ENCODE measurements at regions not wholly inside any gene's neighbourhood (a gene's known extent, or its start where the extent isn't known, plus 50 kb on each side); places are given as distances from the start of the nearest gene placed in this dataset.

DNA sequence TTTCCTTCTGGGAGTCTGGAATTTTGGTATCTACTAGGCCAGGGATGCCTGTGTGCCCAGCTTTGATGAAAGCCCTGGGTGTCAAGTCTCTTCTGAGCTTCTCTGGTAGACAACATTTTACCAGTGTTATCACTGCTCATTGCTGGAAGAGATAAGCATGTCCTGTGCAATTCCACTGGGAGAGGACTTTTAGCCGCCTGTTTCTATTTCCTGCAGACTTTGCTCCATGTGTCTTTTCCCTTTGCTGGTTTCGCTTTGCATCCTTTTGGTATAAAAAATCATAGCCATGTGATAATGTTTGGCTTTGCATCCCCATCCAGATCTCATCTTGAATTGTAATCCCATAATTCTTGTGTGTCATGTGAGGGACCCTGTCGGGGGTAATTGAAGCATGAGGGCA, 163.2 kb downstream of the SLC28A3 start:
- no peak for DNase-seq (ENCODE audit: low spot score)

DNA sequence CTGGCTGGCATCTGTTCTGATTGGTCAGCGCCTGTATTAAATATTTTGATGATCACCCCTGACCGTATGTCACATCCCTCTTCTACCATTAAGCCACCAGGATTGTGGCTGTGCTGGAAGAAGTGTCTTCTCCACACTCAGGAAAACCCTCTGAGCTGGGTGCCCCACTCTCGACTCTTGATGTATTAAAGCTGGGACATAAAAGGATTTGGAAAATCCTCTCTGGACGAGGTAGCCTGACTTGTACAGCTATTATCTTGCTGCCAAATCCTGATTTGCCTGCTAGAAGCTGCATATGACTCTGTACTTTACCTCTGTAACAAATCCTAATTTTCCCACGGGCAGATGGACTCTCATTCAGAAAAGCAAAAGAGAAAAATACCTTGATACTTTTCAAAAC, 161.0 kb downstream of the SLC28A3 start:
- no peak for DNase-seq (ENCODE audit: low spot score)

DNA sequence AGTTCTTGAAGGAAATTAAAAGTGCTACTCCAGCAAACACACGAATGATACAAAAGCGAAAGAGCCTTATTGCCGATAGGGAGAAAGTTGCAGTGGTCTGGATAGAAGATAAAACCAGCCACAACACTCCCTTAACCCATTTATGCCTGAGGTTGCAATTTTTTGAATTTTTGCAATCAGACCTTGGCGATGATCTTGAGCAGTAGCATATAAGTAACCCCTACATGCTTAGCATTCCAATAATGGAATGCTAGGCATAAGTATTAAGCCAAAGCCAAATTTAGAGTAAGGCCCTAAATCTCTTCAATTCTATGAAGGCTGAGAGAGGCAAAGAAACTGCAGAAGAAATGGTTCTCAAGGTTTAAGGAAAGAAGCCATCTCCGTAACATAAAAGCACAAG, 153.5 kb downstream of the SLC28A3 start:
- DNase-seq (ENCODE audit: low spot score) = no peak

DNA sequence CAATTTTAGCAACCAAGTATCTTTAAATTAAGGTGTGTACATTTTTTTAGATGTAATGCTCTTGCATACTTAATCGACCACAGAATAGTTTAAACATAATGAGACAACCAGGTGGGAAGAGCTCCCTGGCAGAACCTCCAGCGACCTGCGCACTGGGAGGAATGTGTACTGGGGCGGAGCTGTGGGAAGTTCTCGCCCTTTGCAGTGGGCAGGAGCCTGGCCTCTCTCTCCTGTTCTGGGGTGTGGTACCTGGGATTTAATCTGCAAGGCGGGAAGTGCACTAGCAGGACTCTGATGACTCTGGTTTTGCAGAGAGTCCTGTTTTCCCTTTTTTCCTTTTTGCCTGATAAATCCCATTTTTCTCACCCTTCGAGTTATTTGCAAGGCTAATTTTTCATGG, 150.7 kb downstream of the SLC28A3 start:
- DNase-seq (ENCODE audit: low spot score) = no peak

DNA sequence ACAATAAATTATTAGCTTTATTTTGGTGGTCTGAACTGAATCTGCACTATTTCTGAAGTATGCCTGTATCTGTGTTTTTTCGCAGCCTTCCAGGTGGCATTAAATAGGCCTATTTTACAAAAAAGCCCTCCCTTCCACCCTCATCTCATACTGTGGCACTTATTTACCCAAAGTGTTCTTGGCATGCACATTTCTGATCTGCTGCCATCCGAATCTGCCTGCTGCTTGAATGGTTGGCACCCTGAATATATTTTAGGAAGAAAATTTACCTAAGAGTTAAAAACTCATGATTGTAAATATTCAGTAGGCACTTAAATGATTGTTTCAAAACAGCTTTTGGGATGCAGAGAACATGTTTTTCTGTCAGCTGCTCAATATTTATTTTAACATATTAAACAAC, 150.1 kb downstream of the SLC28A3 start:
- DNase-seq (ENCODE audit: low spot score) = no peak

DNA sequence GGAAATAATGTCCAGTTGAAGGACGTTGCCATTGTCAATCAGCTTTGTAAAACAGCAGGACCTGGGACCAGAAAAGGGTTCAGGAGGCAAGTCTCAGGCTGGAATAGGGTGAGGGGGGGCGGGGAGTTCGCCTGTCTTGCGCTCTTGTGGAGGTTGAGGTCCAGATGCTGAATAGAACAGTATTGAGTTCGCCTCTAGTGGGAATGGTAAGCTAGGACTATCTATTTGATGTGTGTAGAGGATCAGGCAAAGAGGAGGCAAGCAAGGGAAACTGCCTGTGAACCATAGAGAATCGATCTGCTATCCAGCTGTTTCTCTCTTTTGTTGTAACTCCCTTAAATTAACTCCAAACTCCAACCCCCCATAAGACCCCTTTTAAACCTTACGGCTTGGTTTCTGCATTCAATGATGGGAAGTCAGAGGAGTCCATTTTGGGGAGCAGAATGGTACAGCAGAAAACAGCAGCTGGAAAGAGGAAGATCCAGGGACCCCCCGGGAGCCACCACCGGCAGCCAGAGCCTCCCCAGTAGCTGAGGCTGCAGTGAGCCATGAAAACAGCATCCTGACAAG, 133.7 kb downstream of the SLC28A3 start:
- no peak for DNase-seq (ENCODE audit: low spot score)

DNA sequence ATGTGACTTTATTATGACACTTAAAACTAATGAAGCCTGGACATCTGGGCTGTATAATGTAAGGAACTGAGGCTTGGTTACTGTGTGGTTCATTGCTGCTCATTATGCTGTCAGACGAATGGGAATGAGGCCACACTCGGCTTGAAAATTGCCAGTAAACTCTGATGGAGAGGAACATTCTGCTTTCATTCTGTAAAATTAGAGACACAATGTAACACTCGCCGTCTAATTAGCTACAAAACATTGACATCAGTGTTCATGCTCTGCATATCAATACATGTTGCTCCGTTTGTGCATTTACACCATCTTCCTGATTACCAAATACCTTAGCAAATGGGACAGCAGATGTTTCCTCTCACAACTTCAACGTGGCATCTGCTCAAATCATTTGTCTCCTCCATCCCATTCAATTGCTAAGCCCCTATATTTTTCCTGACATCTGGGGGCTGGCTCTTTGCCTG, 133.0 kb downstream of the SLC28A3 start:
- DNase-seq (ENCODE audit: low spot score) = no peak

DNA sequence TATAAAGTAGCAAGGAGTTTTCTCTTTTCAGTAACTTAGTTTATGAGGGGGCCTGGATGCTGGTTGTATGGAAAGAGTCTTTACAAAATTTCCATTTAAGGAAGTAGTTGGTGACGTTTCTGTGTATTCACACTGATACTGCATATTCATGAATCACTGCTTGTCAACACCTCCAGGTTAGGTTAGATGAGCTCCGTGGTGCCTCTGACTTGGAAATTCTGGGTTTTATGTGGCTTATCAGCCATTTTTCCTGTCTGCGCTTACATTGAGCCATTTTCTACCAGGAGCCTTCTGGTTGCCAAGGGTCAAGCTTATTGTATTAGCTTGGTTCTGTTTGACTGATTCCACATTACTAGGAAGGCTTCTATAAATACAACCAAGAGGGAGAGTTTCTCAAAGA, 128.3 kb downstream of the SLC28A3 start:
- DNase-seq (ENCODE audit: low spot score) = no peak

DNA sequence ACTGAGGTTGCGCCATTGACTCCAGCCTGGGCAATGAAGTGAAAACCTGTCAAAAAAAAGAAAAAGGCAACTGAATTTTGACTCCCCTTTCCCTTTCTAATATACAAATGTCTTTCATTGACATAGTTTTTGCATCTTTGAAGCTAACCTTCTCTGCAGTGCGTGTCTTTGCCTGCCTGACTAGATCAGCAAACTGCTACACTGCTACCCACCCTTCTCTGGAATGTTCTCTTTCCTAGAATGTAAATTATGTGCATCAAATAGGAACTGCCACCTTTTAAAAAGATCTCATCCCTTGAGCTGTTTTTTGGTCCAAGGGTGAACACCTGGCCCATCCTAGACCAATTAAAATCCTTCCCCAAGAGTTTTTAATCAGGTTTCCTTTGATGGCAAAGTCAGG, 127.6 kb downstream of the SLC28A3 start:
- DNase-seq (ENCODE audit: low spot score) = no peak

DNA sequence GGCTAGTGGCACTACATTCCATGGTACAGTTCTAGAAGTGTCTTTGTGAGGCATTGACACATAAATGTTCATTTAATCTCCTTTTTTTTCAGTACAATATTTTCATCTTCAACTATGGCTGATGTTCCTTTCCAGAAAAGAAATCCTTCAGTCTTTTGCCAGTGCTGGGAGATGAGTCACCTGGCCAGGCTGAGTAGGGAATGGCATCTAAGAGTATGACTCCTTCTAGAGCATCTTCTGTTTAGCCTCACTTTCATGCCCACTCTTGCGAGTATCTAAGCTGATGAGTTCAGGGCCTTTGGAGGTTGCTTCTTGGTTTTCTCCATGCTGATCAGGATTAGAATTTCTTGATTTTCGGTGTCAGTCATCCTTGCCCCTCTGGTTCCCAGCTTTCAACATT, 124.4 kb downstream of the SLC28A3 start:
- DNase-seq (ENCODE audit: low spot score) = no peak

DNA sequence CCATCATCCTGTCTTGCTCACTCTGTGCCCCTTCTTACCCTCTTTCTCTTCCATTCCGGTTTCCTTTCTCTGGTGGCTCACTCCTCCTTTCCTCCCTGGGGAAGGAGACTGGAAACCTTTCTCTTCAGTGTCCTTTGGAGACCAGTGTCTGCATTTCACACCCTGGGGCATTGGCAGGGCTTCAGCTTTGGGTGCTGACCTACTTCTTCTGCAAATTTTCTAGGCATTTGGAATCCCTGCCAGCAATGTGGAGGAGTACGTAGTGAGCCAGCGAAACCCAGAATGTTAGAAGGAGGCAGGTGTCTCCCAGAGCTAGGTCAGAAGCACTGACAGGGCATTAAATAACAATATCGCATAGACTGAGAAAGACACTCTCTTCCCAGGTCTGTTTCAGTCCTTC, 122.2 kb downstream of the SLC28A3 start:
- DNase-seq (ENCODE audit: low spot score) = no peak

DNA sequence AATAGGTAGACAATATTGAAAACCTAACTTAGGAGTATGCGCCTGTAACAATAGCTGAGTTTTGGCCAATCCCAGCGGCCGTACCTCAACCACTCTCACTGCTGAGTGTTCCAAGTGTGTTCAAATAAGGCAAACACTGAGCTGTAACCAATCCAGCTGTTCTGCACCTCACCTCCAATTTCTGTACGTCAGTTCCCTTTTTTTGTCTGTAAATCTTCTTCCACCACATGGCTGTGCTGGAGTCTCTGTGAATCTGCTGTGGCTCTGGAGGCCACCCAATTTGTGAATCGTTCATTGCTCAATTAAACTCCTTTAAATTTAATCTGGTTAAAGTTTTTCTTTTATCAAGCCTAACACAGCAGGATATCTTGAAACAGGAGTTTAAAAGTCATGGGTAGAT, 116.3 kb downstream of the SLC28A3 start:
- no peak for DNase-seq (ENCODE audit: low spot score)

Data from putamen (tissue), 1 donor.